ENCODE measurements at regions not wholly inside any gene's neighbourhood (a gene's known extent, or its start where the extent isn't known, plus 50 kb on each side); places are given as distances from the start of the nearest gene placed in this dataset.
A peak's percentile ranks its signal among the peaks of the same experiment; 100 is the strongest.

DNA sequence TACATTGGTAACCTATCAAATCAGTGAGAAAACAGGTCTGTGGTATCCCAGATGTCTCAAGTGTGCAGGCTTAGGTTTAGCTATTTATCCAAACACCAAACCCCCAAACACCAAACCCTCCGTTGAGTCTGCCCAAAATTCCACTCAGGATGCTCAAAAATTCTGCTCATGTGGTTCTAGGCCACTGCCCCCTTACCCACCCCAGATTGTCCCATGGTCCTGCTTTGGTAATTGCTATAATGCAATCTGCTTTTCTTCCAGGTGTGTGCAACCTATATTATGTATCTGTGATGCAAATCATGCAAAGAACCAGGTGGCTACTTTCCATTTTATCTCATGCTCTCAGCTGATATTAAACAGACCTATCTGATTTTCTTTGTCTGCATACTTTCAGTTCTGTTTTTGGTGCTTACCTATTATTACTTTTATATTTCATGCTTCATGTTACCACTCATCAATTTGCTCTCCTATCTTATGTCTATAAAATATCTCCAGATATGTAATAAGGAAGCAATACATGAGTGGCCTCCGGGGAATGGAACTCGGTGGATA is 123.7 kb downstream of the TOMM20 start:
- H3K4me3 ChIP-seq (replicated peaks; ENCODE audit: low read depth, low read length), result no peak overlapping the region
- DNase-seq (ENCODE audit: low read depth), result no peak
- no peak for TF ChIP-seq CTCF (IDR thresholded peaks at IDR 0.05; ENCODE audit: low read length, missing control alignments)

DNA sequence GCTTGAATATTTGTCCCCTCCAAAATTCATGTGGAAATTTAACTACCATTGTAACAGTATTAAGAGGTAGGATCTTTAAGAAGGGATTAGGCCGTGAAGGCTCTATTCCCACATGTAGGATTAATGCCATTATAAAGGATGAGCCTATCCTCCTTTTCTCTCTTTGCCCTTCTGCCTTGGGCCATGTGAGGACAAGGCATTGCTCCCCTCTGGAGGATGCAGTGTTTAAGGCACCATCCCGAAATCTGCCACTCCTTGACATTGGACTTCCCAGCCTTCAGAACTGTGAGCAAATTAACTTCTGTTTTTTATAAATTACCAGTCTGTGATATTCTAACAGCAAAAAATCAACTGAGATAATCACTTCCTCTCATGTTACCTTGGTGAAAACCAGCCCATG is 124.4 kb downstream of the TOMM20 start:
- no peak for TF ChIP-seq CTCF (IDR thresholded peaks at IDR 0.05; ENCODE audit: low read length, missing control alignments)
- no peak overlapping the region for H3K4me3 ChIP-seq (replicated peaks; ENCODE audit: low read depth, low read length)
- DNase-seq (ENCODE audit: low read depth), result no peak

DNA sequence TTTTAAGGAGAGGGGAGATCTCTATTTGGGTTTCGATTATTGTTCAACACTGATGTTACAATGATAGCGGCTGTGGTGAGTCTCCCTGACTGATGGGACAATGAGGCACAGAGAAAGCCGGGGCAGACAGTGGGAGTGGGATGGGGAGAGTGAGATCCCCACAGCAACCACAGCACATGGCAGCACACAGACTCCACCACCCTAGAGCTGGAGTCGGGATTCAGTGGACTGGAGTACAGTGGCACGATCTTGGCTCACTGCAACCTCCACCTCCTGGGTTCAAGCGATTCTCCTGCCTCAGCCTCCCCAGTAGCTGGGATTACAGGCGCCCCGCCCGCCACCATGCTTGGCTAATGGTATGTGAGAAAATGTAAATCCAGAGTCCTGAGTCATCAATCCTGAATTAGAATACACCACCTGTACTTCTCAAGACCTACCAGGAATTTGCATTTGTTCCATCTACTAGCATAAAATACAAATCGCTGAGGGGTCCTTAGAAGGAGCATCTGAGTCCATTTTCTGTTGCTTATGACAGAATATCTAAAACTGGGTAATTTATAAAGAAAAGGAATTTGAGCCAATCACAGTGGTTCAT is 125.8 kb downstream of the TOMM20 start:
- no peak for DNase-seq (ENCODE audit: low read depth)
- no peak for TF ChIP-seq CTCF (IDR thresholded peaks at IDR 0.05; ENCODE audit: low read length, missing control alignments)
- no peak overlapping the region for H3K4me3 ChIP-seq (replicated peaks; ENCODE audit: low read depth, low read length)

DNA sequence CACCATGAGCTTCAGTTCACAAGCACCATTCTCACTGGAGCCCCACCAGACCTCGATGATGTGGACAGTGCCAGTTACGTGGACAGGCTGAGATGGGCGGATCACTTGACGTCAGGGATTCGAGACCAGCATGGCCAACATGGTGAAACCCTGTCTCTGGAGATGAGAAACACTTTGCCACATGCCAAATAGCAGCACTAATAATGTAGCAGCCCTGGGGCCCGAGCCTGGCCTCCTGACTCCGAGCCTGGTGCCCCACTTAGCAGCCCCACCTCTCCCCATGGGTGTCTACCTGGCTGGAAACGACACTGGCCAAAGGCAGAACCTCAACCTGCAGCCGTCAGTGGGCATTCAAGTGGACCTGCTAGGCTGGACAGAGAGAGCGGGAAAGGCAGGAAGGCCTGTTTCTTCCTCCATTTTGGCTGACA is 129.1 kb downstream of the TOMM20 start:
- H3K4me3 ChIP-seq (replicated peaks; ENCODE audit: low read depth, low read length), result no peak overlapping the region
- no peak for TF ChIP-seq CTCF (IDR thresholded peaks at IDR 0.05; ENCODE audit: low read length, missing control alignments)
- DNase-seq (ENCODE audit: low read depth), result no peak

DNA sequence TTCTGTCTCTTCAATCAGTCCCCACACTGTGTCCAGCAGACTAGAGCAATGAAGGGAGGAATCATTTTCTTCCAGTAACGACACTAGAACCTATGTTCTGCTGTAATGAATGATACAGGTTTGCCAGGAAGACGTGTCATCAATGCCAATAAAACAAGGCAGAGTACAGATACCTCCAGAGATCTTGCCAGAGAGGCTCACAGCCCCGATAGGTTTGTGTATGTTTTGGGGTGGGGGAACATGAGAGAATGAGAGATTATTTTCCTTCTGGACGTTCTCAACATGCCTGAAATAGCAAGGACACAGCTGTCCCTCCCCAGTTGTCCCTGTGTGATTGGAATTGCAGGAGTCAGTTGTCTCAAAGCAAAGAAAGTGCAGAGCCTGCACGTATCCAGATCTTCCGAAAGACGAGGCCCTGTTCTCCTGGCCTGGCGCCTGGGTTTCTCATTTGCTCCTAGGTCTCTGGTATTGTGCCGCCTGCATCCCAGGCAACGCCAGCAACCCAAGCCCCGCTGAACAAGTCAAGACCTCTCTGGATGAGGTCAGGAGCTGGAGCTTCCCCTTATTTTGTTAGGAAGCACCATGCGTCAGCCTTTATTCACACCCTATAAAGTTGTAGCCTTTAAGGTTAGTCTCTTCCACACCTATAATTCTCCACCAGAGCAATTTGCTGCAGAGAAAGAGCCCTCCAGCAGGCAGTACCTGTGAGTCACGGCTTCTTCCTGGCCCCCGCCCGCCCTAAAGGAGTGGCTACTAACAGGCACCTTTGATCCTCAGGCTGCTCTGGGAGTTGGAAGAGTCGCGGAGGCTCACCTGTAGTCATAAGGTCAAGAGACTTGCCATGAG is 130.5 kb downstream of the TOMM20 start:
- H3K4me3 ChIP-seq (replicated peaks; ENCODE audit: low read depth, low read length), result no peak overlapping the region
- no peak for TF ChIP-seq CTCF (IDR thresholded peaks at IDR 0.05; ENCODE audit: low read length, missing control alignments)
- peak; percentile 35 for DNase-seq (ENCODE audit: low read depth)

DNA sequence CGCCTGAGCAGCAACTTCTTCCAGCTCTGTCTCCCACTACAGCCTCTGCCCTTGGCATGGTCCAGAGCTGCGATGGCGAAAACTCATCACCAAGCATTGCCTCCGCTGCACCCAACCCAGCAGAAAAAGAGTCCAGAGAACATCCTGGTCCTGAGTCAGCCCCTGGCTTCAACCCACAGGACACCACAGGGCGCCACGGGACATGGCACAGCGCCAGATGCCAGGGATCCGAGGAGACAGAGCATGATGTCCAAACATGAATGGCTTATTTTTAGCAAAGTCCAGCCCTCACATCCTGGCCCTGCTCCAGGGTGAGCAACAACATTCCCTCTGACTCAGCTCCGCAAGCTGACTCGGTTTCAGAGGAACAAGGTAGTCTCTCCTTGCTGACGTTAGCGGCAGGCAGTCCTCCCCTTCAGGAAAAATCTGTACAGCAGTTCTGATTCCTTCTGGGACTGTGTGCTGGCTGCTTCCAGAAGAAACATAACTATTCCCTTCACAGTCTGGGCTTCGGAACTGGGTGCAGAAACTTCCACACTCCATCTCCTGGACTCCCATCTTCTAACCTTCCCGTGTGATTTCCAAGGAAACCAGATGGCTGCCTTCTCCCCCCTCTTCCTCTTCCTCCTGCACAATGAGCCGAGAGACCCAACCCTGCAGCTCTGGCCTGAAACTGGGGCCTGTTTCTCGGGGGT is 131.3 kb downstream of the TOMM20 start:
- H3K4me3 ChIP-seq (replicated peaks; ENCODE audit: low read depth, low read length), result no peak overlapping the region
- DNase-seq (ENCODE audit: low read depth), result peak; percentile 100
- TF ChIP-seq CTCF (IDR thresholded peaks at IDR 0.05; ENCODE audit: low read length, missing control alignments), result no peak
